Activated CD4-positive, alpha-beta T cell treated with anti-CD3 and anti-CD28 coated beads, Interleukin-2, amount 10 ng/mL, durations not matched to agents 24 days and 14 days (primary cell): ENCODE measurements at regions not wholly inside any gene's neighbourhood (a gene's known extent, or its start where the extent isn't known, plus 50 kb on each side); places are given as distances from the start of the nearest gene placed in this dataset.

Source experiments
- DNase-seq: peaks from one replicate; pipeline ENCODE4 v3.0.0; 2022
- H3K27ac Mint-ChIP-seq: one replicate; pipeline ENCODE4 v1.8.0; 2022; ENCODE audit warnings: mild to moderate bottlenecking, mixed read lengths
- H3K27me3 Mint-ChIP-seq: one replicate; pipeline ENCODE4 v1.8.0; 2022; ENCODE audit warnings: mixed read lengths
- H3K36me3 Mint-ChIP-seq: one replicate; pipeline ENCODE4 v1.8.0; 2022; ENCODE audit warnings: low read depth, mild to moderate bottlenecking, mixed read lengths
- H3K4me1 Mint-ChIP-seq: one replicate; pipeline ENCODE4 v1.8.0; 2021; ENCODE audit warnings: mixed read lengths
- H3K4me3 Mint-ChIP-seq: one replicate; pipeline ENCODE4 v1.8.0; 2022; ENCODE audit warnings: mild to moderate bottlenecking, moderate library complexity, mixed read lengths
- H3K9me3 Mint-ChIP-seq: one replicate; pipeline ENCODE4 v1.8.0; 2021; ENCODE audit warnings: mixed read lengths
- intact Hi-C: fragments of 100-400 bp; cut with micrococcal nuclease; formaldehyde crosslinking; loops from one replicate; pipeline ENCODE4 v1.15.1; 2023

- Mint-ChIP-seq H3K4me1 (peaks cover 8% of the 10 kb centered on the region), H3K9me3 (no peaks in the 10 kb centered on the region), H3K27ac (no peak overlapping the region), H3K27me3 (peaks cover 20% of the 10 kb centered on the region), H3K36me3 (no peaks in the 10 kb centered on the region), H3K4me3 (no peak overlapping the region)
- DNase-seq = no peak
- intact Hi-C loops = no loop called here
These were observed 92.4 kb upstream of the TGM3 start for GRCh38 chr20:2203436-2203835.

DNA sequence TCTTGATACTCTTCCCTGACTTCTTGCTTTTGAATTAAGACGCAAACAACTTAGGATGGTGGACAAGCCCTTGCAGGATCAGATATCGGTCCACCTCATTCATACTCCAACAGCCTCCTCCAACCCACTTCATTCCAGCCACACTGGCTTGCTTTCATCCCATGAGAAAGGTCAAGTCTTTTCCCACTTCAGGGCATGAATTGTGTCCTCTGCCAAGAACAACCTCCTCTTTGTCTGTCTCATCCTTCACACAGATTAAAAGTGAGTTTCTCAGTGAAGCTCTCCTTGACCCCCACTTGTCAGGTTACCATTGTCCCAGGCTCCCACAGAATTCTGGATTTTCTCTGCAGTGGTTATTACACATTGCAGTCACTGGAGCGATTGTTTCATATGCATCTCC lies 91.8 kb upstream of the TGM3 start:
- intact Hi-C loops = no loop called here
- H3K27ac Mint-ChIP-seq = no peak overlapping the region
- peaks cover 8% of the 10 kb centered on the region for H3K4me1 Mint-ChIP-seq
- peaks cover 20% of the 10 kb centered on the region for H3K27me3 Mint-ChIP-seq
- H3K36me3 Mint-ChIP-seq = no peaks in the 10 kb centered on the region
- no peak for DNase-seq
- H3K4me3 Mint-ChIP-seq = no peak overlapping the region
- H3K9me3 Mint-ChIP-seq = no peaks in the 10 kb centered on the region

DNA sequence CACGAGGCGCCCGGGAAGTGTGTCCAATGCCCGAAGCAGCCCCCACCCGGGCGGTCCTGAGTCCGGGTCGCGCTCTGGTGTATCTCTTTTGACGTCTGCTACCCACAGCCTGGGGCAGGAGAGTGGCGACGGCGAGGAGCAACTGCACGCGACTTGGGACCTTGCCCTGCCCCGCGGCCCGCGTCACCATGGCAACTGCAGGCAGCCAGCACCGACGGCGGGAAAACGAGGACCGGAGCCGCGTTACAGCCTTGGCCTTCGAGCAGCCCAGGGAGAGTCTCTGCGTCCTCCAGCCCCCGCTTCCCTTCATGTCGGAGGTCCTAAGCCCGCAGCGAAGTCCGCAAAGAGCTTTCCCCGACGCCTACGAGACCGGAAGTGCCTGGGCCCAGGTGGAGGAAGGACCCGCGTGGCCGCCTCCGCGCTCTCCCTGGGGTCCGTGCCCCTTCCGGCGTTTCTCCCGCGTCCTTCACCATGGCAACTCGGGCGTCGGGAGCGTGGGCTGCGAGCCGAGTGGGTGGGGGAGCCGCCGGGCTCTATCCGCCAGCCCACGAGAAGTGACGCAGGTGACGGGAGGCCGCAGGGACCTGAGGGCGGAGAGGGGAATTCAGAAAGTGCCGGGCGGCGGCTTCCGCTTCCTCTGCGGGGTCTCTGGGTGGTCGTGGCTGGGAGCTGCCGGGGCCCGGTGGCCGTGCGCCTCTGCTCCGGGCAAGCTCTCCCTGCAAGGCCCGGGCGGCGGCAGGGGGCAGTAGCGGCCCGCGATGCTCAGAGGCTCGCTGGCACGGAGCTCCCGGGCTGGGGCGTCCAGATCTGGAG lies 88.6 kb upstream of the TGM3 start:
- intact Hi-C loops = loop anchor here (1.0 to 5.0 kb wide), 2 partner anchors 245 to 263 kb away; partner anchors contain the start of gene SNRPB
- DNase-seq = peak; percentile 88
- H3K9me3 Mint-ChIP-seq = no peaks in the 10 kb centered on the region
- peak overlapping the region; percentile 83 for H3K27ac Mint-ChIP-seq
- peaks cover 5% of the 10 kb centered on the region for H3K4me1 Mint-ChIP-seq
- no peaks in the 10 kb centered on the region for H3K36me3 Mint-ChIP-seq
- H3K27me3 Mint-ChIP-seq = peaks cover 18% of the 10 kb centered on the region
- peak overlapping the region; percentile 81 for H3K4me3 Mint-ChIP-seq

DNA sequence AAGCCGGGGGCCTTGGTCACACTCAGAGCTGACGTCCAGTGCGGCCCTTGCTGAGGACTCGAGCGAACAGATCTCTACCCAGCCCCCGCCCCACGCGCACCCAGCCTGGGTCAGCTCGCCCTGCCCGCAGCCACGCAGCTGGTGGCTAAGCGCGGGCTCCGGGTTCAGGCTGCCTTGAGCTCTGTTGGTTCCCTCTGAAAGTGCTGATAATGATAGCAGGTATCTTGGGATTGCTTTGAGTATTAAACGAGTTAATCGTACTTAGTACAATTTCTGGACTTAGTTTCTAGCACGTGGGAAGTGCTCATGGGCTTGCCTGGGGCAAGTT lies 88.1 kb upstream of the TGM3 start:
- Mint-ChIP-seq H3K4me3 (peak overlapping the region; percentile 81), H3K36me3 (no peaks in the 10 kb centered on the region), H3K27me3 (peaks cover 19% of the 10 kb centered on the region), H3K4me1 (peaks cover 5% of the 10 kb centered on the region), H3K9me3 (no peaks in the 10 kb centered on the region), H3K27ac (peak overlapping the region; percentile 45)
- no peak for DNase-seq
- intact Hi-C loops = loop anchor here (1.0 to 5.0 kb wide), 2 partner anchors 245 to 263 kb away; partner anchors contain the start of gene SNRPB

- no peak for DNase-seq
- Mint-ChIP-seq H3K4me1 (peaks cover 5% of the 10 kb centered on the region), H3K4me3 (no peak overlapping the region), H3K9me3 (no peaks in the 10 kb centered on the region), H3K27me3 (peaks cover 16% of the 10 kb centered on the region), H3K27ac (no peak overlapping the region), H3K36me3 (no peaks in the 10 kb centered on the region)
- intact Hi-C loops = loop anchor here (5.0 kb wide), 1 partner anchor 243 kb away; no protein-coding TSS in a partner anchor
These were observed 86.9 kb upstream of the TGM3 start for GRCh38 chr20:2208897-2209296.

GRCh38 chr20:2210646-2211552 lies 84.9 kb upstream of the TGM3 start:
- no peaks in the 10 kb centered on the region for H3K36me3 Mint-ChIP-seq
- DNase-seq = no peak

GRCh38 chr20:2212456-2213015 lies 83.3 kb upstream of the TGM3 start:
- Mint-ChIP-seq H3K4me3 (no peak overlapping the region), H3K9me3 (no peaks in the 10 kb centered on the region), H3K27ac (no peak overlapping the region), H3K36me3 (no peaks in the 10 kb centered on the region), H3K4me1 (peaks cover 2% of the 10 kb centered on the region), H3K27me3 (peaks cover 8% of the 10 kb centered on the region)
- no peak for DNase-seq
- intact Hi-C loops = no loop called here

More at GRCh38 chr20:2210646-2211552, 84.9 kb upstream of the TGM3 start:
- Mint-ChIP-seq H3K4me3 (no peak overlapping the region), H3K27me3 (peaks cover 8% of the 10 kb centered on the region), H3K27ac (no peak overlapping the region), H3K4me1 (peaks cover 5% of the 10 kb centered on the region), H3K9me3 (no peaks in the 10 kb centered on the region)
- intact Hi-C loops = no loop called here

- Mint-ChIP-seq H3K36me3 (no peaks in the 10 kb centered on the region), H3K9me3 (no peaks in the 10 kb centered on the region), H3K4me3 (no peak overlapping the region), H3K27ac (no peak overlapping the region), H3K27me3 (peaks cover 8% of the 10 kb centered on the region), H3K4me1 (peaks cover 3% of the 10 kb centered on the region)
- no peak for DNase-seq
- intact Hi-C loops = no loop called here
These were observed 82.4 kb upstream of the TGM3 start for GRCh38 chr20:2213401-2213800.

DNA sequence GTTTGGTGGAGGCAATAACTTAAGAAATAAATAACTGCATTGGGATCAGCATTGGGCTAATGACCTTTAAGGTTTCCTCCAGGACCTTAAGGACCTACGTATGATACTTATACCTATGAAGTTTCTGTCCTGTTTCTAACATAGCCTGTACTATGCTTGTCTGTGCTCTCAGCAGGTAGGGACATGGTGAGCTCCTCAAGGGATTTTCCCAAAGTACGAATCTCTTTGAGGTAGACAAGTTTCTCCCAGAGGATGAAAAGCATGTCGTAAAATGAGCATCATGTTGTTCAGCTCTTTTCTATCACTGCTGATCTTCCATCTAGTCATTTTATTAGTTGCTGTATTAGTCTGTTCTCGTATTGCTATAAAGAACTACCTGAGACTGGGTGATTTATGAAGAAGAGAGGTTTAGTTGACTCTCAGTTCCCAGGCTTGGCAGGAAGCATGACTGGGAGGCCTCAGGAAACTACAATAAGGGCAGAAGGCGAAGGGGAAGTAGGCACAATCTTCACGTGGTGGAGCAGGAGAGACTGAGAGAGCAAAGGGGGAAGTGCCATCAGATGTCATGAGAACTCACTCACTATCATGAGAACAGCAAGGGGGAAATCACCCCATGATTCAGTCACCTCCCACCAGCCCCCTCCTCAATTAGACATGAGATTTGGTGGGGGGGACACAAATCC lies 77.8 kb upstream of the TGM3 start:
- no peak for DNase-seq
- H3K9me3 Mint-ChIP-seq = peaks cover 6% of the 10 kb centered on the region
- H3K27me3 Mint-ChIP-seq = no peaks in the 10 kb centered on the region
- H3K27ac Mint-ChIP-seq = no peak overlapping the region
- no peak overlapping the region for H3K4me3 Mint-ChIP-seq
- H3K36me3 Mint-ChIP-seq = no peaks in the 10 kb centered on the region
- intact Hi-C loops = no loop called here
- H3K4me1 Mint-ChIP-seq = peaks cover 6% of the 10 kb centered on the region

DNA sequence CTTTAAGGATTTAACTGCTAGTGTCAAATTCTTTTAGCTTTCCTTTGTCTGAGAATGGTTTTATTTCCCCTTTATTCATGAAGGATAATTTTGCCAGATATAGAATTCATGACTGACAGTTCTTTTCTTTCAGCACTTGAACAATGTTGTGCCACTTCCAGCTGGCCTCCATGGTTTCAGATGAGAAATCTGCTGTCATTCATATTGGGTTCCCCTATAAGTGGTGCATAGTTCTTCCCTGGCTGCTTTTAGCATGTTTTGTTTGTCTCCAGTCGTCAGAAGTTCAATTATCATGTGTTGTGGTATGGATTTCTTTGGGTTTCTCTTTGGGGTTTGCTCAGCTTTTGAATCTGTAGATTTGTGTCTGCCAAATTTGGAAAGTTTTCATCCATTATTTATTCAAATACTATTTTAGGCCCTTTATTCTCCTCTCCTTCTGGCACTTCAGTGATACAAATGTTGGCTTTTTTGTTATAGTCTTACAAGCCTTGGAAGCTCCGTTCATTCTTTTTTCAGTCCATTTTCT lies 76.3 kb upstream of the TGM3 start:
- intact Hi-C loops = no loop called here
- no peak overlapping the region for H3K27ac Mint-ChIP-seq
- no peaks in the 10 kb centered on the region for H3K27me3 Mint-ChIP-seq
- no peaks in the 10 kb centered on the region for H3K36me3 Mint-ChIP-seq
- peaks cover 6% of the 10 kb centered on the region for H3K9me3 Mint-ChIP-seq
- peaks cover 6% of the 10 kb centered on the region for H3K4me1 Mint-ChIP-seq
- no peak for DNase-seq
- no peak overlapping the region for H3K4me3 Mint-ChIP-seq

- Mint-ChIP-seq H3K4me1 (peaks cover 6% of the 10 kb centered on the region), H3K27me3 (peaks cover 2% of the 10 kb centered on the region), H3K27ac (no peak overlapping the region), H3K4me3 (no peak overlapping the region), H3K36me3 (no peaks in the 10 kb centered on the region), H3K9me3 (peaks cover 6% of the 10 kb centered on the region)
- intact Hi-C loops = no loop called here
- DNase-seq = no peak
These were observed 75.5 kb upstream of the TGM3 start for GRCh38 chr20:2220298-2220697.

DNA sequence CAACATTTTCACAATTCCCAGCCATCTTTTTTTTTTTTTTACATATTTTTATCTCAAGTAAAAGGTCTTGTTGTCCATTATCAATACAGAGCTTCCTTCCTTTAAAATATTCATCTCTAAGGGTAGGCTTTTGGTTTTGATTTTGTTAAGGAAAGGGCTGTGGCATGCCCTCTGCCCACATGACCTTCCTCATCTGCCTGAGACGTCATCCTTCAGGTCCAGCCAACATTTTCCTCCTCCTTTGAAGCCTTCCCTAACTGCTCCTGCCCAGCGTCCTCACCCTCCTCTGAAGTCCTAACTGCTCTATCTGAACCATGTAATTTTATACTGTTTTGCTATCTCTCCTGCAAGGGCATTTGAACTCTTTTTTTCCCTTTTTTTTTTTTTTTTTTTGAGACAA lies 73.9 kb upstream of the TGM3 start:
- H3K36me3 Mint-ChIP-seq = no peaks in the 10 kb centered on the region
- DNase-seq = no peak
- H3K27me3 Mint-ChIP-seq = peaks cover 2% of the 10 kb centered on the region
- no peak overlapping the region for H3K4me3 Mint-ChIP-seq
- intact Hi-C loops = no loop called here
- H3K9me3 Mint-ChIP-seq = peaks cover 6% of the 10 kb centered on the region
- H3K4me1 Mint-ChIP-seq = peaks cover 6% of the 10 kb centered on the region
- no peak overlapping the region for H3K27ac Mint-ChIP-seq

- DNase-seq = no peak
- intact Hi-C loops = no loop called here
- H3K4me3 Mint-ChIP-seq = no peak overlapping the region
- H3K9me3 Mint-ChIP-seq = peaks cover 6% of the 10 kb centered on the region
- H3K27me3 Mint-ChIP-seq = peaks cover 2% of the 10 kb centered on the region
- H3K27ac Mint-ChIP-seq = no peak overlapping the region
- no peaks in the 10 kb centered on the region for H3K36me3 Mint-ChIP-seq
- H3K4me1 Mint-ChIP-seq = peaks cover 3% of the 10 kb centered on the region
These were observed 72.0 kb upstream of the TGM3 start for GRCh38 chr20:2223558-2224367.
